IPS-NIHi11 (cell line): ENCODE measurements at regions not wholly inside any gene's neighbourhood (a gene's known extent, or its start where the extent isn't known, plus 50 kb on each side); places are given as distances from the start of the nearest gene placed in this dataset.

Source experiments
- DNase-seq: peaks from one replicate; pipeline ENCODE4 v3.0.0; 2012; ENCODE audit warnings: mixed read lengths, low spot score

DNA sequence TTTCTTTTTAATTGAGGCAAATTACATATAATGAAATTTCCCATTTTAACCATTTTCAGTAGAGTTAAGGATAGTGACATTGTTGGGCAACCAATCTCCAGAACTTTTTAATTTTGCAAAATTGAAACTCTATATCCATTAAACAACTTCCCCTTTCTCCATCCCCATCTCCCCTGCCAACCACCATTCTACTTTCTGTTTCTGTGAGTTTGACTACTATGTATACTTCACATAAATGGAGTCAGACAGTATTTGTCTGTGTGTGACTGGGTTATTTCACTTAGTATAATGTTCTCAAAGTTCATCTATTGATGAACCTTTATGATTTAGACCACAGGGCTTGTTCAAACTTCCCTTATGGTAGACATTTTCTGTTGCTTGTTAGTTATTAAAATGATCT lies 364.5 kb upstream of the MAD2L1 start:
- DNase-seq, result no peak

DNA sequence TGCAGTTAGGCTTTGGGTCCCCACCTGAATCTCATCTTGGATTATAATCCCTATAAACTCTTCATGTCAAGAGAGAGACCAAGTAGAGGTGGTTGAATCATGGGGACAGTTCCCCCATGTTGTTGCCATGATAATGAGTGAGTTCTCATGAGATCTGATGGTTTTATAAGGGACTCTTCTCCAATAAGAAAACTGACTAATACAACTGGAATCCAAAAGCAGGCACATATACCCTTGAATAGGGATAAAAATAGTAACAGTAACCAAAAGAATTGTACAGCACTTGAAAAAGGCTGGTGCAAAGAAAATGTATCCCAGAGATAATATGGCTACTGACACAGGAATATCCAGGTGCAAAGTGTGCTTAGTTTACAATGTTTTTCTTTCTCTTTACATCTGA lies 351.5 kb upstream of the MAD2L1 start:
- DNase-seq, result no peak

DNA sequence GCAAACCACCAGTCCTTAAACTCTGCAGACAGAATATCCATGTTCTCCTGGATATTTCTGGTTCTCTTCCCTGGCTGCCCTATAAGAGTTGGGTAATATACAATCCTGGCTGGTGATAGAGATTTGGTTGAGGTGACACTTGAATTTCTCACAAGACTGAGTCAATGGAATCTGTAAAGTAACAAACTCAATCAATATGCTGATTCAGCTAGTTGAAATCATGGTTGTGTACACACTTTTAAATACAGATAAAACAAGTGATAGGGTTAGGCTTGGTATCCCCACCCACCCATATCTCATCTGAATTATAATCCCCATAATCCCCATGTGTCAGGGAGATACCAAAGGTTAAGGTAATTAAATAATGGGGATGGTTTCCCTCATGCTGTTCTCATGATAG lies 349.2 kb upstream of the MAD2L1 start:
- no peak for DNase-seq

DNA sequence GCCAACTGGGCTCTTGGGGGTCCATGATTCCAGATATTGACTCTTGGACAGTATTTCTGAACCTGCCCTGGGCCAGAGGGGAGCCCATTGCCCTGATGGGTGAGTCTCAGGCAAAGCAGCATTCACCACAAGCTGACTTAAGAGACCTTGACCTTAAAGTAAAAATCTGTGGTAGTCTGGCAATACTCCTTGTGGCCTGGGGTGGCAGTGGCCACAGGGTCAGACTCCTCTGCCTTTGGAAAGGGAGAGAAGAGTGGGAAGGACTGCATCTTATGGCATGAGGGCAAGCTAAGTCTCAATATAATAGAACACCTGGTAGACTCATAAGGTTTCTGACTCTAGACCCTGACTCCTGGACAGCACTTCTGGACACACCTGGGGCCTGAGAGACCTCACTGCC lies 340.3 kb upstream of the MAD2L1 start:
- DNase-seq, result no peak

DNA sequence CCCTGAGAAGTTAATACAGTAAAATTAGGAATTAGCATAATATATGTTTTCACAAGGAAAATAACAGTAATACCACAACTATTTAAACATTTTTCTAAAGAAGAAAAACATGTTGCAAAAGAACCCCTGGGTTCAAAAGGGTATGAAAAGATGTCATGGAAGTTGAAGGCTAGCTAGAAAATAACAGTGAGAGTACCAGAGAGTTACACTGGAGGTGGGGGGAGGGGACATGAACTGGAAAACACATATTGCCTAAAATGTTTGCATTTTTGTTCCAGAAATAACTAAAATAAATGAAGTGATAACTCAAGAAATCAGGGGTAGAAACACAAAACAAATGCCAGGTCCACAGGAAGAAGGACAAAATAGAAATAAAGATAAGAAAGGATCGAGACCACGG lies 336.6 kb upstream of the MAD2L1 start:
- no peak for DNase-seq

GRCh38 chr4:120400441-120400840 lies 333.8 kb upstream of the MAD2L1 start:
- no peak for DNase-seq

- no peak for DNase-seq
Measured at GRCh38 chr4:120399826-120400225, 333.2 kb upstream of the MAD2L1 start.

GRCh38 chr4:120395746-120396145 lies 329.1 kb upstream of the MAD2L1 start:
- DNase-seq, result no peak

DNA sequence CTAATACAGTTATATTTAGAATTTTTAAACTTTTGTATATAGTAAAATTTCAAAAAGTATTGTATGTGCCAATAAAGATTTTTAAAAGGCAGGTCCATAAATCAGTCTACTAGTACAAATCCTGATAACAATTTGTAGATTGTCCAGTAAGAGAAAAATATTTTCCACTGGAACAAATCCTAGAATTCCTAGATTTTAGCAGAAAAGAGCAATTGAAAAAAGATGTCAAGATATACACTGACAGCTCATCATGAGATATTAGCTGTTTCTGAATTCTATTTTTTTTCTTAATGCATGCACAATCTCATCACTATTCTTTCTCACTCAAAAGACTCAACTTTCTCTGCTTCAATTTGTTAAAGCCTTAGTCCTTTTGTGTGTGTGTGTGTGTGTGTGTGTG lies 289.2 kb upstream of the MAD2L1 start:
- no peak for DNase-seq

GRCh38 chr4:120354381-120354780 lies 287.7 kb upstream of the MAD2L1 start:
- DNase-seq, result no peak

GRCh38 chr4:120353235-120353634 lies 286.6 kb upstream of the MAD2L1 start:
- no peak for DNase-seq

- no peak for DNase-seq
Measured at GRCh38 chr4:120352739-120353138, 286.1 kb upstream of the MAD2L1 start.

DNA sequence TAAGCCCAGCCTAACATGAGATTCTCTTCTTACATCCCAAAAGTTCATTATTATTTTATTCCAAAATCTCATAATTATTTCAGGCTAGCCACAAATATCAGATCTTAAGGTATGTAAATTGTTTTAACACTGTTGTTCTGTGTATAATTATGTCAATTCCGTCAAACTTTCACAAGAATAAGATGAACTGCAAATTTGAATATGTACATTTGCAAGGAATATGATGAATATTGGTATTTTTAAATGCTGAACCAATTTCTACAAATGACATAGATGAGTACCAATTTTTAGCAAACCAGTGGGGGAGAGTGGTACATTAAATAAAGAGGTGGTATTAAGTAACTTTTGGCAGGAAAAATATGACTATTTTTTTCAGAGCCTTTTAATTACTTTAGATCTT lies 282.3 kb upstream of the MAD2L1 start:
- DNase-seq, result no peak

GRCh38 chr4:120348521-120348920 lies 281.9 kb upstream of the MAD2L1 start:
- no peak for DNase-seq

DNA sequence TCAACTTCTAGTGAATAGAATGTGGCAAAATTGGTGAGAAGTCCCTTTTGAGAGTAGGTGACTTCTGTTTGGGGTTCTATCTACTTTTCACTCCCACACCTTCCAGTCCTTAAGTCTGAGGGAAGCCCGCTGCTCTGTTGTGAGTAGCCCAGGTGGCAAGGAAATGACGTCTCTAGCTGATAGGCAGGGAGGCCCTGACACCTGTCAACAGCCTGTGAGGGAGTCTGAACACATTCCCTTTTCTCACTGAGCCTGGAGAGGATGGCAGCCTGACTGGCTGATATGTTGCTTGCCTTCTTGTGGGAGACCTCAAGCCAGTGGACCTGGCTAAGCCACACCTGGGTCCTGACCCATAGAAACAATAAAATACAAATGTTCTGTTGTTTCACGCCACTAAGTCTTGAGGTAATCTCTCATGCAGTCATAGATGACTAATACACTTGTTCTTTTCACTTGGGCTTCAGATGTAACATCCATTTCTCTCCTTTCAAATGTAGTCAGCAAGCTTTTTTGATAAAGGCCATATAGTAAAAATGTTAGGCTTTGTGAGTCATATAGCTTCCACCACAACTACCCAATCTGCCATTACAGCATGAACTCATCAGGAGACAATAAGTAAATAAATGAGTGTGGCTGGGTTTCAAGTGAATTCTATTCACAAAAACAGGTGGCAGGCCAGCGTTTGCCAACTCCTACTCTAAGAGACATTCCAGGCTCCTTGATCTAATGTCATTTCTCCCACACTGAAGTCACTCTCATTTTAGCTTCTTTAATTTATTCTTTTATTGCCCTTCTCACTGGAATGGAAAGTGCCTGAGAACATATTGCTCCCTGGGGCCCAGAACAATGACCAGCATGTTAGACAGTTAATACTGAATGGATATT lies 265.1 kb upstream of the MAD2L1 start:
- DNase-seq, result no peak

DNA sequence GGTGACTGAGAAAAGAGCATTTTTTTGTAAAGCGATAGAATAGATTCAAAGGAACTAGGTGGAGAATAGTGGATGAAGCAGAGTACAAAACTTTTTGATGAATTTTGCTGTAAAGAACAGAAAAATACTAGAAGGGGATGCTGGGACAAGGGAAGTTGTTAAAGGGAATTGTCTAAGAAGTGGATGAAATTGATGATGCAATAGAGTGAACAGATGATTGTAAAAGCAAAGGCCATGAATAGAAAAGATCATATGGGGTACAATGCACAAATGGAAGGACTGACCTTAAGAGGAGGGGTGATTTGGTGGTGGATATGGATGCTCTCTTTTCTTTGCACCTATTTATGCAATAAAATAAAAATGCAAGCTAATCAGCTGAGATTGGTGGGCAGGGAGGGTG lies 262.7 kb upstream of the MAD2L1 start:
- DNase-seq, result no peak

- peak; percentile 43 for DNase-seq
Measured at GRCh38 chr4:120327276-120327675, 260.6 kb upstream of the MAD2L1 start.

DNA sequence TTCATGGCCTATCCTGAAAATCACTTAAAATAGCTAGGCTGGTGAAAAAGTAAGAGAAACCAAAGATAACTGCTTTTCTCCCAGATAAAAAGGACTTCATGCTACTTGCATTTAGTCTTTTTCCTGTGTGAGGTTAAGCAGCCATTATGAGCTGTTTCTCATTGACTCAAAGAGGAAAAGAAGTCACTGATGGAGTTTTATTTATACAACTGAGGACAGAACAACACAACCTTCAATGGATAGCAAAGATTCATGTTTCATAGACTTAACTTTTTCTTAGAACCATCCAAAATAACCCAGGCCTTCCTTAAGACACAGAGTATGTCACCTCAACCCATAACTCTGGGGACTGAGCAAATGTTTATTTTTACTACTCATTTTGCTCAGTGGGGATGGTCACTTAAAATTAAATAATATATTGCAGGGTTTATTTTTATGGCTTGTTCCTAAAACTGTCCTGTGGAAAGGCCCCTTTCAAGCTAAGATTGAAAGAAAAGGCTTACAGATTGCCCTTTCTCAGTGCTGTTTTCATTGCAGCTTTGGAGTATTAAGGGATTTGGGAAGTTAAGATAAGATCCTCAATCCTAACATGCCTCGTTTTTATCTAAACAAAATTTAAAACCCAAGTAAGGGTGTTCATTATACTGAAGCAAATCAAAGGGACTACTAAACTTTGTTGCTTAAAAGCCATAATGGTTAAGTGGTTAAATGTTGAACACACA lies 252.6 kb upstream of the MAD2L1 start:
- no peak for DNase-seq

- DNase-seq, result no peak
Measured at GRCh38 chr4:120318196-120318846, 251.7 kb upstream of the MAD2L1 start.

GRCh38 chr4:120317713-120318112 lies 251.1 kb upstream of the MAD2L1 start:
- no peak for DNase-seq

GRCh38 chr4:120316416-120316815 lies 249.8 kb upstream of the MAD2L1 start:
- no peak for DNase-seq

DNA sequence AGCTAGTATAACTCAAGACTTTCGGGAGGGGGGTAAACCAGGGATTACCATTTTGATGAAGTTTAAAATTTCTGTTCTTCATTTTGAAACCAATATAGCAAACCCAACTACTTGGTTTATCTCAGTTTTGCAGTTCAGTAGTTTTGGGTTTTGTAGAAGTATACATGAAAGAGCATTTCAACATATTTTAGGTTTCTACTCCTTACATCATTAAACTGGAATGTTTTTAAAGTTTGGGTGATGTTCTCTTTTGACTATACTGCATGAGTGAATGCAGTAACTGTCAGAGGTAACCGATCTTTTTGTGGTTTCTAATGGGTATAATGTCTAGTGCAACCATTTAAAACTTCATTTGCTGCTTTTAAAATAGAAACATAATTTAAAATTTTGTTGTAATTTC lies 248.3 kb upstream of the MAD2L1 start:
- DNase-seq, result no peak

DNA sequence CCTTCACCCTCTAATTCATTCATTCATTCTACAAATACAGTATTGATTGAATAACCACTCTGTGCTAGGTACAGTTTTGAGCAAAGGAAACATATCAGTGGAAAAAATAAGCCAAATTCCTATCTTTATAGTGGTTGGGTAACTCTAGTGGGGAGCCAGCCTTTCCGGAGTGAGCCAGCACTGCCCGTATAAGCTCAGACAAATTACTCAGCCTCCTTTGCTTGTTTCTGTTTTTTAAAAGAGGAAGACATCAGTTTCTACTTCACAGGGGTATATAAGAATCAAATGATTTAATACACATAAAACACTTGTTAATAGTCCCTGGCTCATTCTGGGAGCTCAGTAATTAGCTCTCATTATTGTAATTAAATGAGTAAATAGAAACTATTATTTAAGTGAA lies 238.2 kb upstream of the MAD2L1 start:
- no peak for DNase-seq
